ENCODE measurements at regions not wholly inside any gene's neighbourhood (a gene's known extent, or its start where the extent isn't known, plus 50 kb on each side); places are given as distances from the start of the nearest gene placed in this dataset.

DNA sequence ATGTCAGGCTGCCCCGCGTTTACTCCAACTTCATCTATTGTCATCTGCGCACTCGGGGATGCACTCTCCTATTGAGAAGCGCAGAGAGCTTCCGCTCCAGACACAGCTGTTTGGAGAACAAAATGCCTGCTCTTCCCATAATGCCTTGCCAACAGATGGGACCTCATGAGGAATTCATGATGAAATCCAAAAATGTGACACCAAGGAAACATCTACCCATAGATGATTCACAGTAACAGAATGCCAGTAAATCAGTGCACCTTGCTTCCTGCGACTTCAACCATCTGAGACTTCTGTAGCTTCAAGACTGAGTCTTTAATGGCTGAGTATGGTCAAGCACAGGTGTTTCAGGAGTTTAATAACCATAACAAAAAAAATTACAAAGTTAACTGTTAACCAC lies 1144.9 kb upstream of the GOT2 start:
- TF ChIP-seq POLR2A (IDR thresholded peaks at IDR 0.05; ENCODE audit: low read depth, low read length) (no peak), POLR2AphosphoS5 (IDR thresholded peaks at IDR 0.05; ENCODE audit: low read depth, low read length) (no peak), TAF1 (IDR thresholded peaks at IDR 0.05; ENCODE audit: borderline replicate concordance, low read depth, low read length) (no peak)

All from GM12892 (cell line).